ENCODE measurements at regions not wholly inside any gene's neighbourhood (a gene's known extent, or its start where the extent isn't known, plus 50 kb on each side); places are given as distances from the start of the nearest gene placed in this dataset.

- no peak for DNase-seq
- no peak overlapping the region for H2AFZ ChIP-seq
- intact Hi-C loops (cut with micrococcal nuclease; ENCODE audit: unreplicated experiment) = no loop called here
Measured at GRCh38 chr19:30083701-30084156, 141.7 kb downstream of the URI1 start.

GRCh38 chr19:30084390-30084819 lies 142.4 kb downstream of the URI1 start:
- H3K9me2 ChIP-seq (ENCODE audit: insufficient read depth) = no peaks in the 10 kb centered on the region
- ChIA-PET POLR2A (ENCODE audit: unreplicated experiment) (no interaction called here), CTCF (no interaction called here)
- no peaks in the 10 kb centered on the region for H3F3A ChIP-seq (ENCODE audit: insufficient read depth, low read depth)
- no peaks in the 10 kb centered on the region for H3K36me3 ChIP-seq (ENCODE audit: low read depth)
- no TSS peak for BruUV-seq (replicated peaks)
- no peaks in the 10 kb centered on the region for H3K9me3 ChIP-seq (ENCODE audit: insufficient read depth, low read depth)
- H3K27me3 ChIP-seq (ENCODE audit: insufficient read depth, low read depth) = peaks cover 94% of the 10 kb centered on the region
- H2AFZ ChIP-seq = no peak overlapping the region
- intact Hi-C loops (cut with micrococcal nuclease; ENCODE audit: unreplicated experiment) = no loop called here
- no peaks in the 10 kb centered on the region for H3K4me1 ChIP-seq (replicated peaks; ENCODE audit: insufficient read depth)
- DNase-seq = no peak
- no peak for TF ChIP-seq EZH2 (IDR thresholded peaks at IDR 0.05; ENCODE audit: low read depth)
- no peak for TF ChIP-seq CTCF (conservative IDR thresholded peaks at IDR 0.05)
- H3K27ac ChIP-seq = no peak overlapping the region
- no peaks in the 10 kb centered on the region for H4K20me1 ChIP-seq (ENCODE audit: insufficient read depth)
- H3K4me2 ChIP-seq = no peak overlapping the region
- H3K4me3 ChIP-seq = no peak overlapping the region
- H3K79me2 ChIP-seq (ENCODE audit: low read depth) = no peaks in the 10 kb centered on the region

More at GRCh38 chr19:30083701-30084156, 141.7 kb downstream of the URI1 start:
- Histone ChIP-seq H3K79me2 (ENCODE audit: low read depth) (no peaks in the 10 kb centered on the region), H3K9me3 (ENCODE audit: insufficient read depth, low read depth) (no peaks in the 10 kb centered on the region), H3K4me1 (replicated peaks; ENCODE audit: insufficient read depth) (no peaks in the 10 kb centered on the region), H4K20me1 (ENCODE audit: insufficient read depth) (no peaks in the 10 kb centered on the region), H3K9me2 (ENCODE audit: insufficient read depth) (no peaks in the 10 kb centered on the region), H3F3A (ENCODE audit: insufficient read depth, low read depth) (no peaks in the 10 kb centered on the region), H3K4me3 (no peak overlapping the region), H3K36me3 (ENCODE audit: low read depth) (no peaks in the 10 kb centered on the region), H3K27me3 (ENCODE audit: insufficient read depth, low read depth) (peaks cover 92% of the 10 kb centered on the region), H3K4me2 (no peak overlapping the region), H3K27ac (no peak overlapping the region)
- TF ChIP-seq CTCF (conservative IDR thresholded peaks at IDR 0.05) (no peak), EZH2 (IDR thresholded peaks at IDR 0.05; ENCODE audit: low read depth) (no peak)
- CTCF ChIA-PET = no interaction called here
- BruUV-seq (replicated peaks) = no TSS peak
- POLR2A ChIA-PET (ENCODE audit: unreplicated experiment) = no interaction called here

GRCh38 chr19:30085394-30085793 lies 143.4 kb downstream of the URI1 start:
- Histone ChIP-seq H3K4me2 (no peak overlapping the region), H3K4me1 (replicated peaks; ENCODE audit: insufficient read depth) (no peaks in the 10 kb centered on the region), H3K9me3 (ENCODE audit: insufficient read depth, low read depth) (no peaks in the 10 kb centered on the region), H3F3A (ENCODE audit: insufficient read depth, low read depth) (no peaks in the 10 kb centered on the region), H3K4me3 (no peak overlapping the region), H2AFZ (no peak overlapping the region), H3K79me2 (ENCODE audit: low read depth) (no peaks in the 10 kb centered on the region), H3K27me3 (ENCODE audit: insufficient read depth, low read depth) (peaks cover 96% of the 10 kb centered on the region), H4K20me1 (ENCODE audit: insufficient read depth) (no peaks in the 10 kb centered on the region), H3K27ac (no peak overlapping the region), H3K36me3 (ENCODE audit: low read depth) (no peaks in the 10 kb centered on the region), H3K9me2 (ENCODE audit: insufficient read depth) (no peaks in the 10 kb centered on the region)
- intact Hi-C loops (cut with micrococcal nuclease; ENCODE audit: unreplicated experiment) = no loop called here
- no peak for DNase-seq
- ChIA-PET POLR2A (ENCODE audit: unreplicated experiment) (no interaction called here), CTCF (no interaction called here)
- no peak for TF ChIP-seq CTCF (conservative IDR thresholded peaks at IDR 0.05)
- no peak for TF ChIP-seq EZH2 (IDR thresholded peaks at IDR 0.05; ENCODE audit: low read depth)
- no TSS peak for BruUV-seq (replicated peaks)
